VCaP (cell line): ENCODE measurements at regions not wholly inside any gene's neighbourhood (a gene's known extent, or its start where the extent isn't known, plus 50 kb on each side); places are given as distances from the start of the nearest gene placed in this dataset.

Experiments
- H3K27ac ChIP-seq: fragments of 450-650 bp; 2 replicates; pipeline ENCODE4 v1.5.1; 2017
- CTCF ChIP-seq: fragments of 450-650 bp; conservative IDR thresholded peaks from 2 replicates; pipeline ENCODE4 v1.5.1; 2017; ENCODE audit warnings: mild to moderate bottlenecking, moderate library complexity

GRCh38 chr2:136394136-136395060 lies 276.4 kb upstream of the CXCR4 start:
- no peak overlapping the region for H3K27ac ChIP-seq
- TF ChIP-seq CTCF = no peak

- no peak for TF ChIP-seq CTCF
- H3K27ac ChIP-seq = no peak overlapping the region
Measured at GRCh38 chr2:136393514-136393913, 275.6 kb upstream of the CXCR4 start.

GRCh38 chr2:136392897-136393505 lies 275.1 kb upstream of the CXCR4 start:
- H3K27ac ChIP-seq = no peak overlapping the region
- no peak for TF ChIP-seq CTCF

GRCh38 chr2:136389809-136390208 lies 271.9 kb upstream of the CXCR4 start:
- no peak overlapping the region for H3K27ac ChIP-seq

GRCh38 chr2:136386046-136386445 lies 268.1 kb upstream of the CXCR4 start:
- H3K27ac ChIP-seq = no peak overlapping the region
- TF ChIP-seq CTCF = no peak

More at GRCh38 chr2:136389809-136390208, 271.9 kb upstream of the CXCR4 start:
- TF ChIP-seq CTCF = no peak

GRCh38 chr2:136384531-136385303 lies 266.8 kb upstream of the CXCR4 start:
- no peak overlapping the region for H3K27ac ChIP-seq
- peak; percentile 69 for TF ChIP-seq CTCF

- no peak overlapping the region for H3K27ac ChIP-seq
- TF ChIP-seq CTCF = no peak
Measured at GRCh38 chr2:136383167-136383566, 265.2 kb upstream of the CXCR4 start.
